DMS53 treated with DMSO at 0.1 percent for 48 hours (cell line): ENCODE measurements at regions not wholly inside any gene's neighbourhood (a gene's known extent, or its start where the extent isn't known, plus 50 kb on each side); places are given as distances from the start of the nearest gene placed in this dataset.
A peak's percentile ranks its signal among the peaks of the same experiment; 100 is the strongest.
"Not testable (repeated sequence)": the region's sequence is repeated elsewhere in the genome, so short reads cannot be mapped to it uniquely, and the experiment has no call there.

Source experiments
- DNase-seq: peaks from one replicate; lab custom pipeline; 2025; ENCODE audit not compliant: unreplicated experiment; lab: John Stamatoyannopoulos, UW

GRCh38 chr4:71204056-71204455 lies 134.8 kb upstream of the SLC4A4 start:
- no peak for DNase-seq

DNA sequence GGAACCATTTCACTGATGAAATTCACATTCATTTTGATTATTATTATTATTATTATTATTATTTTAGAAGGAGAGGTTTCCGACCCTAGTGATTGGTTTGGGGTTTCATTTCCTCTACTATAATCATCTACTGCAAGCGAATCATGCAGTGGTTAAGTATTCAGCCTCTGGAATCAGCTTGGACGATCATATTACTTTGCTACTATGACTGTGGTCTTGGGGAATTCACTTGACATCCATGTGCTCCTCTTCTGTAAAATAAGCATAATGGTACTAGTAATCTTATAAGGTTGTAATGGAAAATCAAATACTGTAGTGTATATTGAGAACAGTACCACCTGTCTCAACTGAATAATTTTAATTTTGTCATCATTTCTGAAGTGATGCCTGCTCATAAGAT lies 132.1 kb upstream of the SLC4A4 start:
- DNase-seq: no peak

DNA sequence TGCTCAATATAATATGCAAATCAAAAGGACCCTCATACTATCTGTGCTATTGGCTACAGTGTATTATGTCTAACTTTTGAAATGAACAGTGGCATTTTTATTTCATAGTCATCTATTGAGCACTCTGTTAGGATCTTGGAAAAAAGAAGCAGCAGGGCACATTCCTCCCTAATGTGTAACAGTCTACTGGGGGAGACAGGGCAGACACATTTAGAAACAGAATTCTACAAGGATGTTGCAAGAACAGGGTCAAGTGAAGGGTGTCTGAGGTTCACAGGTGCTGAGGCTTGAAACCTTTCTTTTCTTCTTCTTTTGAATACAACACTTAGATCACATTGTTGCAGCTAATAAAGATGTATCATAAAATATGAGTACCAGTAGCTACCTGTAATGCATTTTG lies 129.7 kb upstream of the SLC4A4 start:
- DNase-seq: no peak

- DNase-seq: no peak
These were observed 128.0 kb upstream of the SLC4A4 start for GRCh38 chr4:71210823-71211222.

- no peak for DNase-seq
These were observed 127.1 kb upstream of the SLC4A4 start for GRCh38 chr4:71211748-71212147.

GRCh38 chr4:71212216-71212615 lies 126.6 kb upstream of the SLC4A4 start:
- no peak for DNase-seq

GRCh38 chr4:71214578-71214977 lies 124.2 kb upstream of the SLC4A4 start:
- DNase-seq: no peak

- DNase-seq: no peak
These were observed 122.4 kb upstream of the SLC4A4 start for GRCh38 chr4:71216316-71216959.

DNA sequence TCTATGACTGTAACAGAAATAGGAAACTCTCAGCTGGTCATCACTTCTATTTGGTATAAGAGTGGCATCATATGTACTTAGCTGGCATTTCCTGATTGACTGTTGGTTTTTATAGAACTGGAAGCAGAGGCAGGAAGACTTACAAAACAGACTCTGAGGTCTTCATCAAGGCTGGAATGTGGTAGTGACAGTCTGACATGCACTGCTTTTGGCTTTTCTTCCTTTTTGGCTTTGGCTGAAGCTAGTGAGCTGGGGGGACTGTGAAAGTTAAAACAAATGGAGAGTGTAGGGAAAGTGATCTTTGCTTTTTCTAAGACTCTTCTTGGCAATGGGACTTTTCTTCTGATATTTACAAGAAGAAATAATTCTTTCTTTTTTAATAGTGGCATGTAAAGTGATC lies 121.1 kb upstream of the SLC4A4 start:
- DNase-seq: no peak

DNA sequence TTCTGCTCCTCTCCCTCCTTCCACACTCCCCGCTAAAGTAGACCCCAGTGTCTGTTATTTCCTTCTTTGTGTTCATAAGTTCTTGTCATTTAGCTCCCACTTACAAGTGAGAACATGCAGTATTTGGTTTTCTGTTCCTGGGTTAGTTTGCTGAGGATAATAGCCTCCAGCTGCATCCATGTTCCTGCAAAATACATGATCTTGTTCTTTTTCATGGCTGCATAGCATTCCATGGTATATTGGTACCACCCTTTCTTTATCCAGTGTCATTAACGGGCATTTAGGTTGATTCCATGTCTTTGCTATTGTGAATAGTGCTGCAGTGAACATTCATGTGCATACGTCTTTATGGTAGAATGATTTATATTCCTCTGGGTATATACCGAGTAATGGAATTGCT lies 118.0 kb upstream of the SLC4A4 start:
- DNase-seq: not testable (repeated sequence)

DNA sequence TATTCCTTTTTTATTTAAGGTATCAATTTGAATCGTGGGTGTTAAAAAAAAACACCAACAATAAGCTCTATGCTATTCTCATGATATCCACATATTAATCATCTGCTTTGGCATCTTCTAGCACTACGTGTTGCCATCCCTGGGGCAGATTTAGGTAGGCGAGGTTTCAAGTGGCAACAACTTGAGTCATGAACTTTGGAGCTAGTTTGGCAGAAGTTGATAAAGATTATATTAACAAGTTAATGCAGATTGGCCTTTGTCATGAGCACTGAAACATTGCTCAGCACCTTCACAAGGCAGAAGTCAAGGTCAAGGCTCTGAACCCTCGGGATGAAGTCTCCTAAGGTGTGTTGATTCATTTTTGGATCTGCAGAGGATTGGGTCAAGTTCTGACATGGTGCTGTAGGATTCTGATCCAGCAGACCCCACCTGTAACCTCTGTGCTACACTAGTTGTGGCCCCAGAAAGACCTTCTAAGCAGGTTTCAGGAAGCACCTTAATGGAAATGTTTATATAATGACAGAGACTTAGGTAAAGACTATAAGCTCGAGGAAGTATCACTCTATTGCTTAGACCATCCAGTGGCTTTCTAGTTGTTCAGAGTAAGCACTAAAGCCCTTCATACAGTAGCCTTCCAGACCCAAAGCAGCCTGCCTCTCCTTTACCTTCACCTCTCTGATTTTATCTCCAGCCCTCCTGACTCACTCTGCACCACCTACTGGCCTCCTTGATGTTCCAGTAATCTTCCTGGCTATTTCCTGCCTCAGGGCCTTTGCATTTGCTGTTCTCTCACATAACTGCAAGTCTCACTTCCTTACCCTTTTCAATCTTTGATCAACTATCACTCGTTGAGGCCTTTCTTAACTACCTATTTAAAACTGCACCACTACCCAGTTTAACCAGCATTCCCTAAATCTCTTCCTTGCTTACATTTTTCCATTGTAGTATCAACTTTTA lies 117.0 kb upstream of the SLC4A4 start:
- no peak for DNase-seq

DNA sequence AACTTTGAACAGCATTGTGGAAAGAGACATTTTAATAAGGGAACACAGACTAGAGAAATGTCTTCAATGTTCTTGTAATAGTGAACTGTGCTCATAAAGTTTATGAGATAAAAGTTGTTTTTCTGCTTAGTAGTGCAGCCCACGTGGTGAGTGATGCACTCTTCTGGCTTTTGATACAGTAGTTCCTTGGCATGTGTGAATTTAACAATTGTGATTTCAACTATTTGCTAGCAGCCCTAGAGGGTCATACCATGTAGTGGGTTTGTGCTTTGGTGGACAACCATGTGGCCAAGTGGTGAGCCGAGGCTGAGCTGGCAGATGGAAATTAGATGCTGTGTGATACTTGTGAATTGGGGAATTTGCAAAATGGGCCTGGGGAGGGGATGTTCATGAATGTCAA lies 116.2 kb upstream of the SLC4A4 start:
- DNase-seq: no peak

DNA sequence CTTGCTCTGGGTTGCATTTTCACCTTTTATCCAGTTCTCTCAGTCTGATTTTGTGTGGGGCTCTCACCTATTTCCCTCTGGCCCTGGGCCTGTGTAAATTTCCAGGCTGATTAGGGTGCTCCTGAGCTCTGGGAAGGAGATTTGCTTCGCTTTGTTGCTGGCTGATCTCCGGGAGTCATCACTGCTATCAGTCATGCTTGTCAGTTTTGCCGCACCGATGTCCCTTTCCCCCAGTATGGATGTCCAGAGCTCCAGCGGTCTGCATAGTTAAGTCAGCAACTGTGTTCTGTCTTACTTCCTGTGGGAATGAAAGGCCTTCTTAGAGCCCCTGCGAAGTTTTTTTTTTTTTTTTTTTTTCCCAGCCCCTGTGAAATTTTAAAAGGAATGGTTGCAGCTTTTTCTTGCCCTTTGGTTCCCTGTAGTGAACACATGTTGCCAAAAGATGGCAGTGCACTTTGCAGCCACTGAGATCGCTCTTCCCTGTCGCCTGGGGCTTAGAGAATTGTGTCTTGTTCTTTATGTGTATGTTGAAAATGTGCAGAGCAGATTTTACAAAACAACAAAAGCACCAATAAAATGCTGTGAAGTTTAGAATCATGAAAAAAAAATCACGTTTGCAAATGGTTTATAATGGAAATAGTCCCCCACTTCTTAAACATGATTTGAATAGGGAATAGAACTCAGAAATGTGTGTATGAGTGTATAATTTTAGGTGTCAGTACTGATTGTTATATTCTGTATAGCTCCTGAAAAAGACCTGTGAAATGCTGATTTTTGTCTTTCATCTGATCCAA lies 109.1 kb upstream of the SLC4A4 start:
- DNase-seq: peak; percentile 21

GRCh38 chr4:71230271-71231128 lies 108.3 kb upstream of the SLC4A4 start:
- no peak for DNase-seq

DNA sequence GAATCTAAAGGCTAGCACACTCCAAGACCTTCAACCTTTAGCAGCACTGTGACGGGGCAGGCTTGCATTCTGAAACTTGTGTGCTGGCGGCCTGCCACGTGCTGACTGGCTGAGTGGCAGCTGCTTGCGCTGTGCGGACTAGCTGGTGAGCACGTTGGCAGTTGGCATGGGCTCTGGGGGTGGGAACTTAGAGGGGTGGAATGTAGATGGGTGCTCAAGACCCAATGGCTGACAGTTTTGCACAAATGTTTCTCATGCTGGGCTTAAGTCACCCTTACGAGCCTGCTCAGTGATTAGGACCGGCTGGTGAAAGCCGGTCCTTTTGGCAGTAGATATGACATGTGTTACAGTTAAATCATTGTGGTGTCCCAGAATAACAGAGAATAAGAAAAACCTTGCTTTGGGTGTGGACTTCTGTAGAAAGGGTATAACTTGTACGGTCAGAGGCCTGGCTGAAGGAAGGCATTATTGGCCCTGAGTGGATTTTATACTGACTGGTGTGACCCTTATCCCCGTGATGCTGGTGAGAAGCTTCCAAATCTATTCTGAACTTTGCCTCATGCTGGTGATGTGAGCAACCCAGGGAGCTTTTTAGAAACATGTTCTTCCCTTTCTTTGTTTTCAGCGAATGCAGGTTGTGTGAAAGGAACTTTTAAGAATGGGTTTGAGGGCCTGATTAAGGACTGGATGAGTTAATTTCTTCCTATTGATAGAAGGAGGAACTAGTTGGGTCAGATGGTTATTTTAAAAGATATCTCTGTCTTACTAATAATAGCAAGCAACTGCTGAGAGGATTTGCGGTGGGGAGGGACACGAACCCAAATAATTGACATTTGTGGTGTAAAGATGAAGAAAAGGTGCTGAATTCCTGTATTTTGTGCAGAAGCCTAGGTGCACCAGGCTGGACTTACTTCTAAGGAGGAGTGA lies 107.4 kb upstream of the SLC4A4 start:
- no peak for DNase-seq

DNA sequence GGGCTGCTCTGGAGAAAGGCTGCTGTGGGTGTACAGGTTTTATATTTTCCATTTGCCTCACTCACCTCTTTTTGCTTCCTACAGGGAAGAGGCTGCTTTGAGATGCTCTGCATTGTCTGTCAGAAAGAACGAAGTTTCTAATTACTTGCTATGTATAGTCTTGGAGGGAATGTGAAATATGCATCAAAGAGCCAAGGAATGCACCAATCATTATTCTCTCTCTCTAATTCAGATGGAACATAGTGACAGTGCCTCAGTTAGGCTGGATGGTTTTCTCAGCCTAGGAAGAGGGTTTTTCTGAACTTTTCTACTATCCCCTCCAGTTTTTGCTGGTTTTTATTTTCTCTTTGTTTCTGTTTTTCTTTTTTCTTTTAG lies 106.8 kb upstream of the SLC4A4 start:
- DNase-seq: no peak

GRCh38 chr4:71232846-71233245 lies 106.0 kb upstream of the SLC4A4 start:
- no peak for DNase-seq

DNA sequence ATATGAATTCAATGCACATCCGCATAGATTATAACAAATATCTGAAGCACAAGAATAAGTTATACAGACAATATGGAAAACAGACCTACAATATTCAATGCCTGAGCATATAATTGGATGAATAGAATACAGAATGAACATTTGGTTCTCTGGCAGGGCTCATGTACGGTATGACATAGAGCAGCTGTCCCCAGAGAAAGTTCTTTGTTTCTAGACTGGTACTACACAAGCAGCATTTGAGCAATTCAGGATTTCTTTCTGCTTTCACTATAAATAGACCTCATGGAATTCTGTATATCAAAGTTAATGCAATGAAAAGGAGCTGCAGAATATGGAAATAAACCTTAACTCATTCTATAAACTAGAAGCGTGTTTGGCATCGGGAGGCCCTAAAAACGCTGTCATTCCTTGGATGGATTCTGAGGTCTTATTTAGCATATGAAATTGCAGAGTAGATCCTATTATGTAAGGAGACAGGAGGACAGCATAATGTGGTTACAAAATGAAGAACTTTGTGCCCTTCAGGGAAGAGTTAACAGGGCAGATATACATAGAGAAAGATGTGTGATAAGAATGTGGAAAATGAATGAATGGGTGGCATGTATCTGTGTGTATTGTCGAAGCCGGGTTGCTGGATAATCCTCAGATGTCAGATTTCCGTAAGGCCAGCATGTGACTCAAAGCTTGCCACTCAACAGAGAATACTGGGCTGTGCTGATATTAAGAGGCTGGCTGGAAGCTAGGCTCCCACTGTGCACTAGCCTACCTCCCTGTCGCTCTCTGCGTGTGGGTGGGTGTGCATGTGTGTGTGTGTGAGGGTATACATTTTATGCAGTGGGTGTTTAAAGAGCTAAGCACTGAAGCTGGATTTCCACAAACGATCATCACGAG lies 103.3 kb upstream of the SLC4A4 start:
- DNase-seq: no peak

DNA sequence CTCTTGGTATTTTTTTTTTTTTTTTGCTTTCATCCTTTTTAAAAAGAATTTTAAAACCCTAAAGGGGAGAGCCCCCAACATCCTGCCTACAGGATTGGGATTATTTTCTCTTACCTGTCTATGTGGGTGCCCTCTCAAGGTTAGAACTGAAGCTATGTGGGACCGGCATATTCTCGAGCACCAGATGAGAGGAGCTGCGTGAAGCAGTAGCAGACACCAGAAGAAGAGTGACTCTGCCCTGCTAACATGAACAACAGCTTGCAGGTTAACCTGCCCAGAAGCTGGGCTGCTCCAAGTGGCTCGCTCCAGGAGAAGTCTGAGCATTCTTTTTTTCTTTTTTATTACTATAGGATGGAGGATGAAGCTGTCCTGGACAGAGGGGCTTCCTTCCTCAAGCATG lies 102.6 kb upstream of the SLC4A4 start:
- no peak for DNase-seq
